Left lung (tissue), 4 donors: ENCODE measurements at regions not wholly inside any gene's neighbourhood (a gene's known extent, or its start where the extent isn't known, plus 50 kb on each side); places are given as distances from the start of the nearest gene placed in this dataset.

Source experiments
- ATAC-seq: fragments of 200-7000 bp; cut with Tn5 transposase; one replicate; pipeline ENCODE4 v1.9.1; 2020; ENCODE audit warnings: moderate library complexity
- DNase-seq, 4 donors: peaks; one replicate each; pipeline ENCODE4 v3.0.0-alpha.2; 2013 to 2020
- H3K27ac ChIP-seq, 2 donors: fragments of 200-600 bp; sonication (generic) in 1 of 2; one replicate each; pipeline versions ENCODE4 v1.5.0 to v1.8.0; 2020 to 2021
- H3K27me3 ChIP-seq, 2 donors: fragments of 200-600 bp; sonication (generic) in 1 of 2; one replicate each; pipeline versions ENCODE4 v1.5.0 to v1.8.0; 2020 to 2021
- H3K36me3 ChIP-seq, 2 donors: fragments of 200-600 bp; sonication (generic) in 1 of 2; one replicate each; pipeline versions ENCODE4 v1.5.0 to v1.8.0; 2020 to 2021
- H3K4me1 ChIP-seq, 2 donors: fragments of 200-600 bp; one replicate each; pipeline ENCODE4 v1.8.0; 2021
- H3K4me3 ChIP-seq, 2 donors: fragments of 200-600 bp; sonication (generic) in 1 of 2; one replicate each; pipeline versions ENCODE4 v1.5.0 to v1.8.0; 2020 to 2021; ENCODE audit warnings: mild to moderate bottlenecking in 1 of 2
- H3K9me3 ChIP-seq, 2 donors: fragments of 200-600 bp; sonication (generic) in 1 of 2; one replicate each; pipeline versions ENCODE4 v1.5.0 to v1.8.0; 2020 to 2021
- intact Hi-C, 2 donors: fragments of 100-400 bp; cut with DNase I; formaldehyde crosslinking; loops; one replicate each; pipeline versions ENCODE4 v1.11.2 to v1.14.2; 2022
- TF ChIP-seq, protein P1 (sequence below), 2 donors: fragments of 200-600 bp; sonication (generic) in 1 of 2; IDR thresholded peaks; one replicate each; pipeline versions ENCODE4 v1.5.0 to v1.8.0; 2021; ENCODE audit warnings: antibody characterized with exemption in 2 of 2
- donor health status: DM: no; HTN: yes; CAD: no.
- donor health status: DM: no; HTN: no; CAD: no.

DNA sequence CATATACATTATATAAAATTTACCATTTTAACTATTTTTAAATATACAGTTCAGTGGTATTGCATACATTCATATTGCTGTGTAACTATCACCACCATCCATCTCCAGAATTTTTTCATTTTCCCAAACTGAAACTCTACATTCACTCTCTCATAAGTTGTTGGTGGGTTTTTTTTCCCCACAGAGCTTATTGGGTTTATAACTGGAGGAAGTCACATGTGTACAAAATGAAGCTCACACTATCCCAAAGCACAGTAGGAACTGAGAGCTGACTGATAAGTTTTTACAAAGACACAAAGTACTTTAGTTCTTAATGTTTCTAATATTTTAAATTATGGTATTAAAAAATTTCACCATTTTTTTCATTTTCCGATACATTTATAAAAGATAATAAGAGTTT is 78.8 kb upstream of the TNFAIP3 start:
- Histone ChIP-seq H3K4me1 (peaks cover 9 to 27% of the 10 kb centered on the region in 2 donors), H3K36me3 (no peaks in the 10 kb centered on the region), H3K9me3 (no peaks in the 10 kb centered on the region), H3K27me3 (no peaks in the 10 kb centered on the region), H3K4me3 (no peak overlapping the region), H3K27ac (no peak overlapping the region)
- TF ChIP-seq, protein P1, sequence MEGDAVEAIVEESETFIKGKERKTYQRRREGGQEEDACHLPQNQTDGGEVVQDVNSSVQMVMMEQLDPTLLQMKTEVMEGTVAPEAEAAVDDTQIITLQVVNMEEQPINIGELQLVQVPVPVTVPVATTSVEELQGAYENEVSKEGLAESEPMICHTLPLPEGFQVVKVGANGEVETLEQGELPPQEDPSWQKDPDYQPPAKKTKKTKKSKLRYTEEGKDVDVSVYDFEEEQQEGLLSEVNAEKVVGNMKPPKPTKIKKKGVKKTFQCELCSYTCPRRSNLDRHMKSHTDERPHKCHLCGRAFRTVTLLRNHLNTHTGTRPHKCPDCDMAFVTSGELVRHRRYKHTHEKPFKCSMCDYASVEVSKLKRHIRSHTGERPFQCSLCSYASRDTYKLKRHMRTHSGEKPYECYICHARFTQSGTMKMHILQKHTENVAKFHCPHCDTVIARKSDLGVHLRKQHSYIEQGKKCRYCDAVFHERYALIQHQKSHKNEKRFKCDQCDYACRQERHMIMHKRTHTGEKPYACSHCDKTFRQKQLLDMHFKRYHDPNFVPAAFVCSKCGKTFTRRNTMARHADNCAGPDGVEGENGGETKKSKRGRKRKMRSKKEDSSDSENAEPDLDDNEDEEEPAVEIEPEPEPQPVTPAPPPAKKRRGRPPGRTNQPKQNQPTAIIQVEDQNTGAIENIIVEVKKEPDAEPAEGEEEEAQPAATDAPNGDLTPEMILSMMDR (IDR thresholded peaks at IDR 0.05), result no peak
- no peak for DNase-seq
- intact Hi-C loops, result no loop called here
- ATAC-seq, result no peak

DNA sequence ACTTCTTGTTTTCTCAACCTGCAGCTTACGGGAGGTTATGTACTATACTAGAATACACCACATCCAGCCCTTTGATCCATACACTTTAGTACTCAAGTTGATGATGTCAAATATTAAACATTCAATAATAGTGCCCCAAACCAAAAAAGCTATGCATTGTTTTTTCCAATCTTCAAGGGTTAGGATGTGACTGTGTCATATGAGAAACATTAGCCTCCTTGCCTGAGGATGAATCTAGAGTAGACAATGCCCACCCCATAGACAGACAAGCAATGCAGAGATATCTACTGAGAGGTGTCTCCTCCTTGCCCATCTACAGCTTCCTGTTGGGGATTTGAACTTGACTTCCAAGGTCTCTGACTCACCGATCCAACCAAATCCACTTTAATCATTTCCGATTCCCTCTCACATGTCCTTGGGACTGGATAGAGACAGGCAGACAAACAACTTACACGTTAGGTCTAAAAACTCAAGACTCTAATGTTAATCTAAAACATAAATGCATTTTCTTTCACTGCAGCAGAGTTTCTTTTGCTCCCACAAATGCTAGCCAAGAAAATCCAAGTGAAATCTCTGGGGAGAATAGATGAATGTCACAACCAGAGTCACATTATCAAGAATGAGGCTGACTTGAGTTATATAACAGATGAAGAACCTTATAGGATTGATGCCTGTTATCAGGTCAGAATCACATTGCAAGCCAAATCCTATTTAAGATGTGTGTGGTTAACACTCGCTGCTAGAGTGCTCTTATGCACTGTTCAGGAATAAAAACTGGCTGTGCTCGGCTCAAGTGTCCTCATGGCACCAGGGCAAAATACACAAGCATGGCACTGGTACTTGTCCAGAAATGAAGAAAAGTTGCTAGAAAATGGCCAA is 75.5 kb upstream of the TNFAIP3 start:
- no peaks in the 10 kb centered on the region for H3K9me3 ChIP-seq
- no peaks in the 10 kb centered on the region for H3K36me3 ChIP-seq
- H3K27ac ChIP-seq, result peak overlapping the region in 1 of 2 donors; percentile 69
- no peak overlapping the region for H3K4me3 ChIP-seq
- TF ChIP-seq, protein P1 (IDR thresholded peaks at IDR 0.05), result no peak
- peaks cover 9 to 27% of the 10 kb centered on the region in 2 donors for H3K4me1 ChIP-seq
- intact Hi-C loops, result no loop called here
- DNase-seq, result no peak
- peak; percentile 89 for ATAC-seq
- no peaks in the 10 kb centered on the region for H3K27me3 ChIP-seq

DNA sequence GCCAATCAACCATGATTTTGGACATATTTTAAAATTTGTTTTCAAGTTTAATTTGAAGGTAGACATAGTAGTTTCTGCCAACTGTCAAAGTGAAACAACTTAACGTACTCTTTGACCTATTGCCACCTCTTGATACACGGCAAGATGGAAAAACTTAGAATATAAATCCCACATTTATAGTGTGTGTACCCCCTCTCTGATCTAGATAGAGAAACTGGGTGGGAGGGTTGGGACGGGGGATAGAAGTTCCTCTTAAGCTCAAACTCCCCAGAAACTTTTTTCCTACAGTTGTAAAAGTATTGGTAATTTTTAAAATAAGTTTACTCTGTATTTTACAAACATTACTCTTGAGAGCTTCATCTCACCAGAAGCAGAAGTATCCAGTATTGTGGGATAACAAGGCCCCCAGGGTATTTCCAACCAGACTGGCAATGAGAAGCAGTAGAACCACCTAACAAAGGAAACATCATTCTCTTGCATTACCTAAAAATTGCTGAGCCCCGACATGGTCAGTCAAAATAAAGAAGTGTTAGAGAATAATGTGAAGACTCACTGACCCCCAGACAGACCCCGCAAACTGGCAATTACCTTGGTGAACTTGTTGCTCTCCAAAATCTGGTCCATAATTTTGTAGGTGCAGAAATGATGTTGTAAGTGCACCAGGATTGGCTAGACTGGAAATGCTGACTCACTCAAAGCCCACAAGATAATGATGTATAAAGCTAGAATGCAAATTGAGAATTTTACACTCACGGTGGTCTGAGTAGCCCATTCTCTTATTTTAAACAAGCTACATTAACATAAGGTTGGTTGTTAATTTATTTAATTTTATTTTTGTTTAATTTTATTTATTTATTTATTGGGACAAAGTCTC is 74.7 kb upstream of the TNFAIP3 start:
- intact Hi-C loops, result no loop called here
- TF ChIP-seq, protein P1 (IDR thresholded peaks at IDR 0.05), result no peak

DNA sequence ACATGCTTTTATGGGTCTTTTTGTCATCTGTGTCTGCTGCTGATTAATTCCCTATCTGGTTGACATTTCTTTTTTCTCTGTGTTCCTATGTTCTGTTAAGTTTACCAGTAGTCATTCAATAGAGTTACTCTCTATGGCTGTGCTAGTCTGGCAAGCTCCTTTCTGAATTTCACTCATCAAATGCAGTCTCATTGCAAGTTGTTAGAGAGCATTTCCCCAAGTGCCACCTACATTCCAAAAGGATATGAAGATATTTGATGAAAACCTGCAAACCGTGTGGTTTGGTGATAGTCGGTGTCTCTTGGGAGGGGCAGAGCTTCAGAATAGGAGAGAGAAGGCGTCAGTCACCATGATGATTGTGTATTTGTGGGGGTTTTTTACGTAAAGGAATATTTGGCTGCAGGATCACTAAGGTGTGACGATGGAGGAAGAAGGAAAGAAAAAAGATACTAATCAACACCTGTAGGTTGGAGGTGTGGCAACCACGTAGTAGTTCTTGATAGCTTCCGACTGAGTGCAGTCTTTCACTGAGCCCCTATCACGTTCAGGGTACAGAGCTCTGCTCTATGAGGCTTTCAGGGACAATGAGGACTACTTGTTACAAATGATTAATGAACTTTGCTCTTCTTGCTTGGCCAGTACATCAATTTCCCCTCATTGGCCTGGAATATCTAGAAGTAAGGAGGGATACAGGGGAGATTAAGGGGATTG is 73.1 kb upstream of the TNFAIP3 start:
- ATAC-seq, result no peak
- TF ChIP-seq, protein P1 (IDR thresholded peaks at IDR 0.05), result no peak
- Histone ChIP-seq H3K27me3 (no peaks in the 10 kb centered on the region), H3K36me3 (no peaks in the 10 kb centered on the region), H3K4me3 (no peak overlapping the region), H3K27ac (no peak overlapping the region), H3K4me1 (peaks cover 9 to 33% of the 10 kb centered on the region in 2 donors), H3K9me3 (no peaks in the 10 kb centered on the region)
- intact Hi-C loops, result no loop called here
- DNase-seq, result no peak

More for the DNA sequence above, 74.7 kb upstream of the TNFAIP3 start:
- Histone ChIP-seq H3K27ac (peak overlapping the region in 1 of 2 donors; percentile 30), H3K4me3 (no peak overlapping the region), H3K27me3 (no peaks in the 10 kb centered on the region), H3K36me3 (no peaks in the 10 kb centered on the region), H3K9me3 (no peaks in the 10 kb centered on the region), H3K4me1 (peaks cover 9 to 27% of the 10 kb centered on the region in 2 donors)
- DNase-seq (no peak), ATAC-seq (no peak)
